Neural cell (in vitro differentiated cells): ENCODE measurements at regions not wholly inside any gene's neighbourhood (a gene's known extent, or its start where the extent isn't known, plus 50 kb on each side); places are given as distances from the start of the nearest gene placed in this dataset.

Experiments
- H2AFZ ChIP-seq: fragments of 200-600, 300-800 bp; sonication (generic), shearing (Covaris generic); 2 replicates; pipeline ENCODE4 v1.6.0; 2014; ENCODE audit warnings: low read depth, mild to moderate bottlenecking, antibody characterized with exemption, low read length, moderate library complexity
- H3F3A ChIP-seq: fragments of 200-600 bp; shearing (Covaris generic); 2 replicates; pipeline ENCODE4 v1.6.1; 2016; ENCODE audit warnings: mild to moderate bottlenecking, moderate library complexity, mixed read lengths, antibody characterized with exemption, low read length; ENCODE audit not compliant: insufficient read depth, poor library complexity, severe bottlenecking
- H3K27ac ChIP-seq: fragments of 200-600, 300-800 bp; sonication (generic), shearing (Covaris generic); 2 replicates; pipeline ENCODE4 v1.5.1; 2014; ENCODE audit warnings: mild to moderate bottlenecking, low read length, moderate library complexity
- H3K27me3 ChIP-seq: fragments of 300-800, 200-600 bp; sonication (generic), shearing (Covaris generic); 2 replicates; pipeline ENCODE4 v1.6.0; 2014; ENCODE audit warnings: mild to moderate bottlenecking, low read depth, low read length, moderate library complexity; ENCODE audit not compliant: insufficient read depth
- H3K36me3 ChIP-seq: fragments of 300-800, 200-600 bp; sonication (generic), shearing (Covaris generic); 2 replicates; pipeline ENCODE4 v1.5.1; 2014; ENCODE audit warnings: mild to moderate bottlenecking, antibody characterized with exemption, low read length, moderate library complexity; ENCODE audit not compliant: insufficient read depth
- H3K4me2 ChIP-seq: fragments of 300-800, 200-600 bp; sonication (generic), shearing (Covaris generic); 2 replicates; pipeline ENCODE4 v1.6.0; 2014; ENCODE audit warnings: mild to moderate bottlenecking, low read length
- H3K4me3 ChIP-seq: fragments of 300-800, 200-600 bp; sonication (generic), shearing (Covaris generic); 2 replicates; pipeline ENCODE4 v1.5.1; 2014; ENCODE audit warnings: mild to moderate bottlenecking, low read length, moderate library complexity
- H3K79me2 ChIP-seq: fragments of 200-600 bp; shearing (Covaris generic); replicated peaks from 2 replicates; pipeline ENCODE4 v1.6.0; 2014; ENCODE audit warnings: mild to moderate bottlenecking, low read length, moderate library complexity; ENCODE audit not compliant: insufficient read depth
- H3K9ac ChIP-seq: fragments of 300-800, 200-600 bp; sonication (generic), shearing (Covaris generic); 2 replicates; pipeline ENCODE4 v1.6.1; 2016; ENCODE audit warnings: mild to moderate bottlenecking, low read length, mixed read lengths
- H3K9me2 ChIP-seq: fragments of 200-600 bp; shearing (Covaris generic); 2 replicates; pipeline ENCODE4 v1.6.1; 2016; ENCODE audit warnings: mild to moderate bottlenecking, low read length, mixed read lengths; ENCODE audit not compliant: insufficient read depth
- H3K9me3 ChIP-seq: fragments of 200-600, 300-800 bp; sonication (generic), shearing (Covaris generic); 2 replicates; pipeline ENCODE4 v1.6.1; 2016; ENCODE audit warnings: mild to moderate bottlenecking, mixed run types, low read length, moderate library complexity, mixed read lengths
- H4K20me1 ChIP-seq: fragments of 200-600 bp; shearing (Covaris generic); 2 replicates; pipeline ENCODE4 v1.6.1; 2016; ENCODE audit warnings: mild to moderate bottlenecking, mixed run types; ENCODE audit not compliant: insufficient read depth
- EP300 ChIP-seq: fragments of 450-650 bp; conservative IDR thresholded peaks from 2 replicates; pipeline ENCODE4 v1.6.1; 2014; ENCODE audit warnings: antibody characterized with exemption, mild to moderate bottlenecking, moderate library complexity; ENCODE audit not compliant: poor library complexity, severe bottlenecking
- EZH2 ChIP-seq: fragments of 200-600, 300-800 bp; shearing (Covaris generic), sonication (generic); IDR thresholded peaks from 2 replicates; pipeline ENCODE4 v1.6.1; 2014; ENCODE audit warnings: antibody characterized with exemption, low read length, borderline replicate concordance, mild to moderate bottlenecking; ENCODE audit not compliant: insufficient read depth, poor library complexity, severe bottlenecking
- MXI1 ChIP-seq: fragments of 450-650 bp; conservative IDR thresholded peaks from 2 replicates; pipeline ENCODE4 v1.6.1; 2014; ENCODE audit warnings: antibody characterized with exemption, mild to moderate bottlenecking; ENCODE audit not compliant: poor library complexity, severe bottlenecking
- POLR2AphosphoS5 ChIP-seq: IDR thresholded peaks from 2 replicates; pipeline ENCODE4 v1.6.1; 2012
- RAD21 ChIP-seq: fragments of 450-650 bp; conservative IDR thresholded peaks from 2 replicates; pipeline ENCODE4 v1.6.1; 2014; ENCODE audit warnings: antibody characterized with exemption, mild to moderate bottlenecking, moderate library complexity
- REST ChIP-seq: IDR thresholded peaks from 2 replicates; pipeline ENCODE4 v1.6.1; 2012; ENCODE audit warnings: borderline replicate concordance
- SMC3 ChIP-seq: fragments of 450-650 bp; conservative IDR thresholded peaks from 2 replicates; pipeline ENCODE4 v1.6.1; 2014; ENCODE audit warnings: antibody characterized with exemption, mild to moderate bottlenecking, moderate library complexity; ENCODE audit not compliant: poor library complexity
- TAF1 ChIP-seq: IDR thresholded peaks from 2 replicates; pipeline ENCODE4 v1.6.1; 2012; ENCODE audit warnings: low read depth
- TF ChIP-seq, protein P1 (sequence below): fragments of 450-650 bp; IDR thresholded peaks from 2 replicates; pipeline ENCODE4 v1.5.1; 2014; ENCODE audit warnings: antibody characterized with exemption, mild to moderate bottlenecking, moderate library complexity; ENCODE audit not compliant: poor library complexity, severe bottlenecking

DNA sequence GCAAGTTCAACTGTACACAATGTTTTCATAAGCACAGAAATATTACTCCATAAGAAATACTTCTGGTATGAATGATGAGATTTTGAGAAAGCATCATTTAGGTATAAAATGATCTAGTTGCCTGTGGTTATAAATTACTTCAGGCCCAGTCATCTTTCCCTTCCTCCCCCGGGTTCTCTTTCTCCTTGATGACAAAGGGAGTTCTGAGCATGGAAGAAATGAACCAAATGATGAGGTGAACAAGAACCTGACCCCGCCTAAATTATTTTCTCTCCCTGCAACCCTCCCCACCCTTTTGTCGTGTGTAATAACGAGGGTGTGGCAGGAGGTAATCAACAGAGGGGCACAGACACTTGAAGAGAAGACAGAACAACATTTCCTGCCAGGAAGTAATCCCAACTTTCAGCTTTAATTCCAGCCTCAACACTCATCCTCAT lies 319.6 kb upstream of the SP8 start:
- Histone ChIP-seq H3K79me2 (no peaks in the 10 kb centered on the region), H3K27me3 (no peaks in the 10 kb centered on the region), H3K9me3 (no peaks in the 10 kb centered on the region), H3K9me2 (no peaks in the 10 kb centered on the region), H2AFZ (no peak overlapping the region), H3K27ac (no peak overlapping the region), H3K36me3 (no peaks in the 10 kb centered on the region), H3K9ac (no peak overlapping the region), H3F3A (no peaks in the 10 kb centered on the region), H3K4me3 (no peak overlapping the region), H4K20me1 (no peaks in the 10 kb centered on the region), H3K4me2 (no peak overlapping the region)
- TF ChIP-seq RAD21 (no peak), SMC3 (no peak), EZH2 (no peak), TAF1 (no peak), POLR2AphosphoS5 (no peak), EP300 (no peak), MXI1 (no peak), REST (no peak)
- TF ChIP-seq, protein P1, sequence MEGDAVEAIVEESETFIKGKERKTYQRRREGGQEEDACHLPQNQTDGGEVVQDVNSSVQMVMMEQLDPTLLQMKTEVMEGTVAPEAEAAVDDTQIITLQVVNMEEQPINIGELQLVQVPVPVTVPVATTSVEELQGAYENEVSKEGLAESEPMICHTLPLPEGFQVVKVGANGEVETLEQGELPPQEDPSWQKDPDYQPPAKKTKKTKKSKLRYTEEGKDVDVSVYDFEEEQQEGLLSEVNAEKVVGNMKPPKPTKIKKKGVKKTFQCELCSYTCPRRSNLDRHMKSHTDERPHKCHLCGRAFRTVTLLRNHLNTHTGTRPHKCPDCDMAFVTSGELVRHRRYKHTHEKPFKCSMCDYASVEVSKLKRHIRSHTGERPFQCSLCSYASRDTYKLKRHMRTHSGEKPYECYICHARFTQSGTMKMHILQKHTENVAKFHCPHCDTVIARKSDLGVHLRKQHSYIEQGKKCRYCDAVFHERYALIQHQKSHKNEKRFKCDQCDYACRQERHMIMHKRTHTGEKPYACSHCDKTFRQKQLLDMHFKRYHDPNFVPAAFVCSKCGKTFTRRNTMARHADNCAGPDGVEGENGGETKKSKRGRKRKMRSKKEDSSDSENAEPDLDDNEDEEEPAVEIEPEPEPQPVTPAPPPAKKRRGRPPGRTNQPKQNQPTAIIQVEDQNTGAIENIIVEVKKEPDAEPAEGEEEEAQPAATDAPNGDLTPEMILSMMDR: no peak

GRCh38 chr7:21107101-21107500 lies 320.4 kb upstream of the SP8 start:
- Histone ChIP-seq H3K27ac (no peak overlapping the region), H3K9me2 (no peaks in the 10 kb centered on the region), H3F3A (no peaks in the 10 kb centered on the region), H3K4me3 (no peak overlapping the region), H4K20me1 (no peaks in the 10 kb centered on the region), H3K4me2 (no peak overlapping the region), H2AFZ (no peak overlapping the region), H3K9me3 (no peaks in the 10 kb centered on the region), H3K9ac (no peak overlapping the region), H3K79me2 (no peaks in the 10 kb centered on the region), H3K36me3 (no peaks in the 10 kb centered on the region), H3K27me3 (no peaks in the 10 kb centered on the region)
- no peak for TF ChIP-seq REST
- TF ChIP-seq, protein P1: no peak
- no peak for TF ChIP-seq POLR2AphosphoS5
- no peak for TF ChIP-seq SMC3
- no peak for TF ChIP-seq EP300
- no peak for TF ChIP-seq MXI1
